ENCODE measurements at regions not wholly inside any gene's neighbourhood (a gene's known extent, or its start where the extent isn't known, plus 50 kb on each side); places are given as distances from the start of the nearest gene placed in this dataset.

DNA sequence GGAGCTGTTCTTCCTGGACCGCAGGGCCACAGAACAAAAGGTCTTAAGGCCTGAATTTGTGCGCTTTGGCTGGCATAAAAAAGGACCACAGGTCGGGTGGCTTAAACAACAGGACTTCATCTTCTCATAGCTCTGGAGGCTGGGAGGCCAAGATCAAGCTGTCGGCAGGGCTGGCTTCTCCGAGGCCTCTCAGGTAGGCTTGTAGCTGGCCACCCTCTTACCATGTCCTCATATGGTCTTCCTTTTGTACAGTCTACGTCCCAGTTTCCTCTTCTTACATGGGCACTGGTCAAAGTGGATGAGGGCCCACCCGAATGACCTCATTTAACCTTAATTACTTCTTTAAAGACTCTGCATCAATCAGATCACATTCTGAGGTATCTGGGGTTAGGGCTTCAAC is 257.6 kb downstream of the CBLN1 start:
- DNase-seq (no peak), ATAC-seq (no peak)

- no peak for DNase-seq
These were observed 258.6 kb downstream of the CBLN1 start for GRCh38 chr16:49023050-49023449.

DNA sequence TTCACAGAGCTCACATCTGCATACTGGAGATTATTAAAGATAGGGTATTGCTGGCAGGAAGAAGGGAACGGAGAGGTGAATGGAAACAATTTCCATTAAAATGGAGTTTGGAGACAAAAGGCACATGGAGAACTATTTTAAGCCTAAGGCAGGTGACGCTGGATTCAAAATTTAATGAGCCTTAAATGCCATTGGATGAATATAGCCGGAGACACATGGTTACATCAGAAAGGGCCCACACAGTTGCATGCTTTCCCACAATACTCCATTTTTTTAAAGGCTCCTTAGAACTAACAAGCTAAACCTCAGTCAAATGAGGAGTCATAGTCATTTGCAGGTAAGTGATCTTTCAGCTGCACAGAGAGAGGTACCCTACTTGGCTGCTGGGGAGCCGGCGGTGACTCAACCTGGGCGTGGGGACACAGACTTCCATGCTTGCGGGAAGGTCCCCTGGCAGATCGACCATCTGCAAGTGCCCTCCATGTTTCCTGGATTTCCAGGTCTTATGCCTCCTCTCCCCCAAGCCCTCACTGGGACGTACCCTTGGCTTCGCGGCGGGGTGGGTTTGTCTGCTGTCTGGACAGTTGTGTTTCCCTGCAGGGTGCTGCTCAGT is 259.2 kb downstream of the CBLN1 start:
- ATAC-seq (no peak), DNase-seq (no peak)

More at GRCh38 chr16:49023050-49023449, 258.6 kb downstream of the CBLN1 start:
- ATAC-seq: no peak

- no peak for DNase-seq
- no peak for ATAC-seq
These were observed 260.5 kb downstream of the CBLN1 start for GRCh38 chr16:49021136-49021535.

GRCh38 chr16:49020436-49020835 is 261.2 kb downstream of the CBLN1 start:
- ATAC-seq (no peak), DNase-seq (no peak)

GRCh38 chr16:49019831-49020230 is 261.8 kb downstream of the CBLN1 start:
- DNase-seq: no peak
- no peak for ATAC-seq

DNA sequence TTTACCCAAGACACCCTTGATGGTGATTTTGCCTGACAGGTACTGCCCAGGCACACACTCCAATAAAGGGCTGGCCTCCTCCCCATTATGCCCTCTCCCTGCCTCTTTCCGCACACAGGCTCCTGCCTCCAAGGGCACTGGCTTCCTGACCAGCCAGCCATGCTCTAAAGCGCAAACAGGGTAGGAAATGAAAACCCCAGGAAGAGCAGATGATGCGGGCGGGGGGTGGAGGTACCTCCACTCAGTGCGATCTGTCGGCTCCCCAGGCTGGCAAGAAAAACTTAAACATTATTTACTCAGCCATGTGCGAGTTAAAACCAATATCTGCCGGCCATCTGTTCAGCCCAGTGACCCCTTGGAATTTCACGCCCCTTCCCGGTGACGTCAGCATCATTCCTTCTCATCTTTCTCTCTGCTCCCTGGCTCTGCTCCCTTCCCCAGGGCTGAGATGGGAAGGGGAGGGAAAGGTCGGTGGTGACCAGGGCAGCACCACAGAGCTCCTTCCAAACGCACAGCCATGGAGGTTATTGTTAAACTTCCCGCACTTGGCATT is 262.5 kb downstream of the CBLN1 start:
- DNase-seq: no peak
- no peak for ATAC-seq

DNA sequence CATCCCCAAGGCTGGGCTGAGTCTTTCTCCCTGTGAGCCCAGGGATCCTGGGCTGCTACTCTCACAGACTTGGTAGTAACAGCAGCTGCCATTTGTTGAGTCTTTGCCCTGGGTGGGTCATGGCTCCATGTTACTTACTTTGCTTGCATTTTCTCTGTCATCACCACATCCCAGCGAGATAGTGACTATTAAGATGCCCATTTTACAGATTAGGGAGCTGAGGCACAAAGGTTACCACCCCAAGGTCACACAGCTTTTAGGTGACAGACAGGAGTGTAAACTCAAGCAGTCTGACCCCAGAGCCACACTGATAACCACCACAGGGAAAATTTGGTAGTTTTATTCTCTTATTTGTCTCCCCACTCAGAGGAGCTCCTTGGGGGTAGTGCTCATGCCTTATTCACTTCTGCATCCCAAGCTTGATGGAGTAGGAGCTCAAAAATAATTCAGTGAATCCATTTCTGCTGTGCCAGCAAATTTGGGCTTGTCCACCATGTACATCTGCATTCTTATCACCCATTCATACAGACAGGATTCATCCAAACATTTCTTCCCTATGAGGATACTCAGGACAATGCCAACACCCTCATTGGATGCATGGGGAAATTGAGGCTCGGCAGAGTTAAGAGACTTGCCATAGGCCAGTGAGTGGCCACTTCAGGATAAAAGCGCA is 263.2 kb downstream of the CBLN1 start:
- ATAC-seq (no peak), DNase-seq (no peak)

- no peak for ATAC-seq
- no peak for DNase-seq
These were observed 264.1 kb downstream of the CBLN1 start for GRCh38 chr16:49017501-49017900.

DNA sequence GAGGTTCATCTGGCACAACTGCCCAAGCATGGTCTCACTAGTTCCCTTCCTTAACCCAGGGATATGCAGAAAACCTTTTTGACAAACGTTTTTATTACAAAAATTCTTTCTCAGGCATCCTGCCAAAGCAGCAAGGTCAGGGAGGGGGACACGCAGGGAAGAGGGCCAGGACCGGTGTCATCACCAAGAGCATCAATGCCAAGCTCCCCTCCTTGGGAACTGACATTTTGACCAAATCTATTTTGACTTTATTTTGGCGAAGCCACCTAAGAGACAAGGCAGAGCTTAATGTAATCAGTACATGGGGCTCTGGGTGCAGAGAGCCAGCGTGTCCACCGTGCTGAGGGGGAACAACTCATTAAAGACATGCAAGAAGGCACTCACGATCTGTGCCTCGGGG is 265.2 kb downstream of the CBLN1 start:
- ATAC-seq: no peak
- no peak for DNase-seq

DNA sequence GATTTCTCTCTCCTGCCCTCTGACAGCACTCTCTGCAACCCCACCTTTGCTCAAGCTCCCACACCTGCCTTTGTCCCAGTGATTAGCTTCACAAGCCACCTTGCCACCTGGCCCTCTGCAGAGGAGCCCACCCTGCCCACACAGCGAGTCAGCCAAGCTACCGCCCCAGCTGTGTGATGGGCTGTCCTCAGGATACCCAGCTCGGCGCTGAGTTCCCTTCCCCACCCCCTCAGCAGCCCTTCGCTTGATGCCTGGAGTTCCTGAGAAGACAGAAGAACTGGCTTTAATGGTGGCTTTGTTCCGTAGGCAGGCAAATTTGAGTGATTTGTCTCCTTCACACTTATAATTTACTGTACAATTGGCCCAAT is 266.4 kb downstream of the CBLN1 start:
- DNase-seq (no peak), ATAC-seq (no peak)

- DNase-seq (no peak), ATAC-seq (no peak)
These were observed 267.1 kb downstream of the CBLN1 start for GRCh38 chr16:49014277-49015224.

DNA sequence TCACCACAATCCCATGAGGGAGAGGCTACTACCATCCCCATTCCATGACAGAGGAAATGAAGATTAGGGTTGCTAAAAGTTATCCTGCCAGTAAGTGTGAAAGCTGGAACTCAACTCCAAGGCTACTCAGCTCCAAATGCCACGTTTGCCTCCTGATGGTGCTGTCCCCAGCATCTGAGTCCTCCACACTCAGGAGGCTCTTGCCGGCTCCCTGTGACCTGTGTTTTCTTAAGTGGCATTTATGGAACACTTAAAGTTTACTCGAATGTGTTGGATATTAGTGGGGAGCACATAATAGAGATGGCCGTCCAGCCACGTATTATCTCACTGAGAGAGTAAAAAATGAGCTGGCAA is 267.9 kb downstream of the CBLN1 start:
- DNase-seq: no peak

GRCh38 chr16:49012961-49013726 is 268.5 kb downstream of the CBLN1 start:
- ATAC-seq (no peak), DNase-seq (no peak)

More for the DNA sequence above, 267.9 kb downstream of the CBLN1 start:
- ATAC-seq: no peak

- no peak for ATAC-seq
- DNase-seq: no peak
These were observed 269.7 kb downstream of the CBLN1 start for GRCh38 chr16:49011901-49012300.

DNA sequence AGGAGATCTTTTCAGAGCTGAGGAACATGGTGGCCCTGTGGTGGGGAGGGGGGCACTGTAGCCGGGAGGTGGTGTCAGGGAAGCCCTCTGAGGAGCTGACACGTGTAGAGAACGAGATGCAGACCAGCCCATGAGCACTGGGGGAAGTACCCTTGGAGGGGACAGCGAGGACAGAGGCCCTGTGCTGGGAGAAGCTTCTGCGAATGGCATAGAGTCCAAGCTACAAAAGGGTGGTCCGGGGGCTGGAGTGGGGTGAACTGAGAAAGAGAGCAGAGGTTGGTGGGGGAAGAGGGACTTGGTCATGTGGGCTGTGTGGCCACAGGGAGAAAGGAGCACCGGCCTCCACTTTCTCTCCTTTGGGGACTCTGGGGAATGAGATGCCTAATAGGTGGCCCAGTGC is 270.8 kb downstream of the CBLN1 start:
- ATAC-seq (no peak), DNase-seq (no peak)

- DNase-seq: no peak
- no peak for ATAC-seq
These were observed 271.2 kb downstream of the CBLN1 start for GRCh38 chr16:49010396-49010795.

GRCh38 chr16:49009204-49009603 is 272.4 kb downstream of the CBLN1 start:
- DNase-seq (no peak), ATAC-seq (no peak)

- ATAC-seq (no peak), DNase-seq (no peak)
These were observed 277.6 kb downstream of the CBLN1 start for GRCh38 chr16:49003992-49004391.

DNA sequence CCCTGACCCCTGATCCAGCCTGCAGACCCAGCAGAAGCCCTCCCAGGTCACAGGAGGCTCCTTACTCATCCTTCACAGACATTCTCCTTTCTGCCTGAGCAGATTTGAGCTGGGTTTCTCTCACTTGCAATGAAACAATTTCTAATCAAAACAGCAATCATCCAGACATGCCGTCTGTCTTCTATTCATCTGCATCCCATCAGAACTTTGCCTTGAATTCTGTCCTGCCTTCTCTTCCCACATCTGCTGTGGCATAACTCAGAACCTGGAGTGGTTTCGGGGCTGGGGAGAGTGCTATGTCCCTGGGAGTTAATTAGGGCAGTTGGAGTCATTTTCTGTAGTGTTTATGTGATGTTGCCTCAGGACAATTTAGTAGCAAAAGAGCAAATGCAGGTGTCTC is 278.6 kb downstream of the CBLN1 start:
- DNase-seq: no peak
- ATAC-seq: no peak

GRCh38 chr16:49000594-49000993 is 281.0 kb downstream of the CBLN1 start:
- ATAC-seq (no peak), DNase-seq (no peak)

GRCh38 chr16:48999508-48999907 is 282.1 kb downstream of the CBLN1 start:
- ATAC-seq (no peak), DNase-seq (no peak)

Data from stimulated activated naive CD8-positive, alpha-beta T cell treated with anti-CD3 and anti-CD28 coated beads, Interleukin-15, Interleukin-2, amounts not matched to agents 100 U/mL and 50 U/mL, for 24 hours (primary cell).